ENCODE measurements at regions not wholly inside any gene's neighbourhood (a gene's known extent, or its start where the extent isn't known, plus 50 kb on each side); places are given as distances from the start of the nearest gene placed in this dataset.

DNA sequence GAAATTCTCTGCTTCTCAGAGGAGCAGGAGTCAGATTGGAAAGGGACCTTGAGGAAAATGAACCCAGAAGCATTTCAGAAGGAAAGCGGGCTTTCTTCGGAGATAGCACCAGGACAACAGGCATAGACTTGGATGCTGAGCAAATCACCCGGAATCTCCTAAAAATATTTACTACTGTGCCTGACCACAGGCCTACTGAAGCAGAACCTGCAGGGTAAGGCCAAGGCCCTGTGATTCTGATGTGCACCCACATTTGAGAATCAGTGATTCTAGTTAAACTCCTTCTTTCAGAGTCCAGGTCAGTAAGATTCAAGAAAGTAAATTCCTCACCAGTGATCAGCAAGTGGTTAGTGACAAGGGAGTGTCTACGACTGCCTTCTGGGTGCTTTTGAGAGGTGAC, 307.3 kb upstream of the DUSP10 start:
- no peak for DNase-seq (ENCODE audit: low read depth, low spot score)
- no peak overlapping the region for H3K4me3 ChIP-seq (ENCODE audit: low read depth, low read length)
- TF ChIP-seq, protein P1, sequence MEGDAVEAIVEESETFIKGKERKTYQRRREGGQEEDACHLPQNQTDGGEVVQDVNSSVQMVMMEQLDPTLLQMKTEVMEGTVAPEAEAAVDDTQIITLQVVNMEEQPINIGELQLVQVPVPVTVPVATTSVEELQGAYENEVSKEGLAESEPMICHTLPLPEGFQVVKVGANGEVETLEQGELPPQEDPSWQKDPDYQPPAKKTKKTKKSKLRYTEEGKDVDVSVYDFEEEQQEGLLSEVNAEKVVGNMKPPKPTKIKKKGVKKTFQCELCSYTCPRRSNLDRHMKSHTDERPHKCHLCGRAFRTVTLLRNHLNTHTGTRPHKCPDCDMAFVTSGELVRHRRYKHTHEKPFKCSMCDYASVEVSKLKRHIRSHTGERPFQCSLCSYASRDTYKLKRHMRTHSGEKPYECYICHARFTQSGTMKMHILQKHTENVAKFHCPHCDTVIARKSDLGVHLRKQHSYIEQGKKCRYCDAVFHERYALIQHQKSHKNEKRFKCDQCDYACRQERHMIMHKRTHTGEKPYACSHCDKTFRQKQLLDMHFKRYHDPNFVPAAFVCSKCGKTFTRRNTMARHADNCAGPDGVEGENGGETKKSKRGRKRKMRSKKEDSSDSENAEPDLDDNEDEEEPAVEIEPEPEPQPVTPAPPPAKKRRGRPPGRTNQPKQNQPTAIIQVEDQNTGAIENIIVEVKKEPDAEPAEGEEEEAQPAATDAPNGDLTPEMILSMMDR (IDR thresholded peaks at IDR 0.05; ENCODE audit: low read depth, low read length): no peak
- in situ Hi-C loops (cut with HindIII; ENCODE audit: low sequenced_read_pairs): no loop called here

DNA sequence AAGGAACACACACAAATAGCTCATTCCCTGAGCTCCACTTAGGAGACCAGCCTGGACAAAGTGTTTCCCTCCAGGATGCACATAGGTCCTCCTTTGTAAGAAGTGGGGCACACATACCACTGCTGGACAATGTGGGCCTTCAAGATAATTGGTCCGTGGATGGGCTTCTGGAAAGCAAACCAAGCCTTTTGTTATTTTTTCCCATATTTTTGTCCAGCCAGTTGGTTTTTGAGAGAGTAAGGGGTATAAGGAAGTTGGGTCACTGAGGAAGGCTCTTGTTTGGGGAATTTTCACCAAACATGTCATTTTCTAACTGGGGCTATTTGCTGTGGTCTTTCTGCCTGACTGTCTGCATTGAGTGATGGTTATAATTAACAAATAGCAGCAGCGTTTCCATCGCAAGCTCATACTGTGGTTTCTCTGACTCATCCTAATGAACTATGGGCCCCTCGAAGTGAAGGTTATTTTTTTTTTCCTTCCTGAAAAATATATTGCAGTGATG, 306.3 kb upstream of the DUSP10 start:
- no peak overlapping the region for H3K4me3 ChIP-seq (ENCODE audit: low read depth, low read length)
- peak; percentile 79 for DNase-seq (ENCODE audit: low read depth, low spot score)
- TF ChIP-seq, protein P1 (IDR thresholded peaks at IDR 0.05; ENCODE audit: low read depth, low read length): no peak
- in situ Hi-C loops (cut with HindIII; ENCODE audit: low sequenced_read_pairs): no loop called here

DNA sequence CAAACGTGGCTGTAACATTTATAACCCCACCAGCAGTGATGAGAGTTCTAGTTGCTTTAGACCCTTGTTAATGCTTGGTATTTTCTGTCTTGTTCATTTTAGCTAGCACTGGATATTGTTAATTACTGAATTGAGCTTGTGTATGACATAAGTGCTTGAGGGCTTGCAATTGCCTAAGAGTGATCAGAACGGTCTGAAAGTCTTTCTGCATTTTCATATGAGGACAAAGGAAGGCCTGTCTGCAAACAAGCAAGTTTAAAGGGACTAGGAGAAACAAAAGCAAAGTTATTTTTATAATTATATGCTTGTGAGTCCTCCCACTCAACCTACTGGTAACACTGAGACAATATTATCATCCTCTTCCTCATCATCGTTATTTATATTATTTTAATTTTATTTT, 305.5 kb upstream of the DUSP10 start:
- in situ Hi-C loops (cut with HindIII; ENCODE audit: low sequenced_read_pairs): no loop called here
- H3K4me3 ChIP-seq (ENCODE audit: low read depth, low read length): no peak overlapping the region
- TF ChIP-seq, protein P1 (IDR thresholded peaks at IDR 0.05; ENCODE audit: low read depth, low read length): no peak
- no peak for DNase-seq (ENCODE audit: low read depth, low spot score)

DNA sequence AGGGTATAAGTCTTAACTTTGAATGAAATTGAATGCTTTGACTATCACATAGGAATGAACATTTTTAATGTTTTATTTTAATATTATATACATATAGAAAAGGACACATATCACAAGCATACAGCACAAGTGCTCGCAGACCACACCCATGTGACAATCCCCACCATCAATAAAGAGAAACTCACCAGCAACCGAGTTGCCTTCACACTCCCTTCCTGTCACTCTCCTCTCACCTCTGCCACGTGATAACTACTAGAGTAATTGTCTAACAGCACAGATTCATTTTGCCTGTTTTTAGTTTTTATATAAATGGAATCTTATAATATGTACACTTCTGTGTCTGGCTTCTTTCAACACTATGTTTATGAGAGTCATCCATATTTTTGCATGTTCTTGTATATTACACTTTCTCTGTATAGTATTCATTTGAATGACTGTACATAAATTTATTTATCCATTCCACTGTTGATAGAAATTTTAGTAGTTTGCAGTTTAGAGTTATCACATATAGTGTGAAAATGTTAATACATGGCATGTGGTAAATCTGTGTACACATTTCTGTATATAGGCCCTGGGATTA, 304.9 kb upstream of the DUSP10 start:
- H3K4me3 ChIP-seq (ENCODE audit: low read depth, low read length): no peak overlapping the region
- in situ Hi-C loops (cut with HindIII; ENCODE audit: low sequenced_read_pairs): no loop called here
- TF ChIP-seq, protein P1 (IDR thresholded peaks at IDR 0.05; ENCODE audit: low read depth, low read length): no peak
- DNase-seq (ENCODE audit: low read depth, low spot score): no peak

DNA sequence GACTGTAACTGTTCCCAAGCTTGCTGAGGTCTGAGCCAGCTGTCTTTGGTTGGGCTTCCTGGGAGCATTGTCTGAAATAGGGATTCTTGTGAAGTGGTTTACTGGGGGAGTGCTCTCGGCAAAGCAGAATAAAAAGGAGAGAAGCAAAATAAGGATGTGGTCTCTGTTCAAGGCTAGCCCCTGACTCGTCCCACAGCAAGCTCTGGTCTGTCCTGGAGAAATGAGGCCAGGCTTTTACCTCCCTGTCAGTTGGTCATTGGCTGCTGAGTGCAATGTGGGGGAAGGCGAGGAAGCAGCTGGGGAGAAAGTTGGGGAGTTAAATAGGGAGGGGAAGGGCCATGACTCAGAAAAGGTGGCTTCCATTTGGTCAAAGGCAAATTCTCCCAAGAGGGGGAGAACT, 303.9 kb upstream of the DUSP10 start:
- in situ Hi-C loops (cut with HindIII; ENCODE audit: low sequenced_read_pairs): no loop called here
- peak; percentile 26 for DNase-seq (ENCODE audit: low read depth, low spot score)
- TF ChIP-seq, protein P1 (IDR thresholded peaks at IDR 0.05; ENCODE audit: low read depth, low read length): no peak

DNA sequence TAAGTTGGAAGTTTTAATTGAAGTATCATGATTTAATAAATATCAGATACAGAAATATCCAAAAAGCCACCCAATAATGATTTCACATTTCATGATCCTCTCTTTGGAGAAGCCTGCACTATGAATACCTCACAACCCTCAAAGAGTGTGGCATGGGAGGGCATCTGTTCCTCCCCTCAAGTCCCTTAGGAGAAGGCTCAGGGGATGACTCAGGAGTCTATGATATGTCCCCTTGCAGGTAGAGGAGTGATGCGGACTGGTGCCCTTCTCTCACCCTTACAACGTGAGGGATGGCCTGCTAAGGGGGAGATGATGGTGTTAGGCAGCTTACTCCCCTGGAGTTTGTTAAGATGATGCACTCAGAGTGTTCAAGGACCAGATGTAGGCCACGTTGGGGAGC, 303.3 kb upstream of the DUSP10 start:
- DNase-seq (ENCODE audit: low read depth, low spot score): no peak
- TF ChIP-seq, protein P1 (IDR thresholded peaks at IDR 0.05; ENCODE audit: low read depth, low read length): no peak
- no peak overlapping the region for H3K4me3 ChIP-seq (ENCODE audit: low read depth, low read length)
- in situ Hi-C loops (cut with HindIII; ENCODE audit: low sequenced_read_pairs): no loop called here

More for the DNA sequence above, 303.9 kb upstream of the DUSP10 start:
- no peak overlapping the region for H3K4me3 ChIP-seq (ENCODE audit: low read depth, low read length)

Measured in astrocyte of the spinal cord (primary cell).